ENCODE measurements at regions not wholly inside any gene's neighbourhood (a gene's known extent, or its start where the extent isn't known, plus 50 kb on each side); places are given as distances from the start of the nearest gene placed in this dataset.
"Not testable (repeated sequence)": the region's sequence is repeated elsewhere in the genome, so short reads cannot be mapped to it uniquely, and the experiment has no call there.

DNA sequence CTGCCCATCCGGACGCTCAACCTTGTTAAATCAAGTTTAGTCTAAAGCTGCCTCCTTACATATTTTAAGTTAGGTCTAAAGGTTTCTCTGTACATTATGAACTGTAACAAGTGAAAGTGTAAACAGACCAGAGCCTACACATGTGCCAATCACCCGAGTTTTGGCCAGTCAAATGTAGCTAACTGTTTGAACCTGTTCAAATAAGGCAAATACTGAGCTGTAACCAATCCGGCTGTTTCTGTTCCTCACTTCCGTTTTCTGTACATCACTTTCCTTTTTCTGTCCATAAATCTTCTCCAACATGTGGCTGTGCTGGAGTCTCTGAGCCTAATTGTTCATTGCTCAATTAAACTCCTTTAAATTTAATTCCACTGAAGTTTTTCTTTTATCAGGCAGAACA, 113.3 kb upstream of the SHISA3 start:
- DNase-seq (ENCODE audit: low spot score): no peak

- not testable (repeated sequence) for DNase-seq (ENCODE audit: low spot score)
Measured at GRCh38 chr4:42288876-42289275, 108.4 kb upstream of the SHISA3 start.

GRCh38 chr4:42292192-42292591, 105.1 kb upstream of the SHISA3 start:
- DNase-seq (ENCODE audit: low spot score): peak; percentile 8

GRCh38 chr4:42293967-42294813, 103.1 kb upstream of the SHISA3 start:
- no peak for DNase-seq (ENCODE audit: low spot score)

GRCh38 chr4:42296196-42296595, 101.1 kb upstream of the SHISA3 start:
- DNase-seq (ENCODE audit: low spot score): no peak

- peak; percentile 34 for DNase-seq (ENCODE audit: low spot score)
Measured at GRCh38 chr4:42302348-42302747, 94.9 kb upstream of the SHISA3 start.

DNA sequence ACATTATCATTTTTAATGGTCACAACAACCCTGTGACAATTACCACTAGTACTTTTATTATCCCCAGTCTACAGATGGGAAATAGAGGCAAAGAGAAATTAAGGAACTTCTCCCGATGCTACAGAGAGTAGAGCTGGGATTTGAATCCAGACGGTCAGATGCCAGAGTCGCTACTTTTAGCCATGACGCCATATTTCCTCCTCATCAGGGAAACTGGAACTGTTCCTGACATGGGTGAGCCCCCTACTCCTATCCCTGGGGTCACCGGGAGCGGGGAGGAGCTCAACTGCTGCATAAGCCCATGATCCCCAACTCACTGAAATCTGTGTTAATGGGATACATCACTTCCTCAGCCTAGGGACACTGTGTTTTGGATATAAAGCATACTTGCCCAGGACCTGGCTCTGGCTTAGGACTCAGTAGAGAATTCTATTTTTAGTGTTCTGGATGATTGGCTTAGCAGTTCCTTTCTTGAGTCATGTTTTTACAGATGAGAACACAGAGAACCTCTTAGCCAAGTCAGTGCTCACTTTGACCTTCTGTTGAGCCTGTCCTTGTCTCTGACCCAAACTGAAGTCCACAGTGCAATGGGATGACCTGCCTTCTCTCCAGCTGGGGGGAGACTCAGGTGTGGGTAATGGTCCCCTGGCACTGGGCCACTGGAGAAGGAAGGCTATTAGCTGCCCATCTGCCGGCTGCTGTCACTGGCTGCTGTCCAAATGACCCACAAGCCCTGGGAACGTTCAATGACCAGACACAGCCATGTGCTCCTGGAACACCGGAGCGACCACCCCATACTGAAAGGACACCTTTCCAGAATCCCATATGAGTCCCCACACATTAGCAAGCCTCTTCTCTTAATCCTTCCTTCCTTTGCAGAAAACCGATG, 90.8 kb upstream of the SHISA3 start:
- no peak for DNase-seq (ENCODE audit: low spot score)

GRCh38 chr4:42308247-42308646, 89.0 kb upstream of the SHISA3 start:
- DNase-seq (ENCODE audit: low spot score): no peak

DNA sequence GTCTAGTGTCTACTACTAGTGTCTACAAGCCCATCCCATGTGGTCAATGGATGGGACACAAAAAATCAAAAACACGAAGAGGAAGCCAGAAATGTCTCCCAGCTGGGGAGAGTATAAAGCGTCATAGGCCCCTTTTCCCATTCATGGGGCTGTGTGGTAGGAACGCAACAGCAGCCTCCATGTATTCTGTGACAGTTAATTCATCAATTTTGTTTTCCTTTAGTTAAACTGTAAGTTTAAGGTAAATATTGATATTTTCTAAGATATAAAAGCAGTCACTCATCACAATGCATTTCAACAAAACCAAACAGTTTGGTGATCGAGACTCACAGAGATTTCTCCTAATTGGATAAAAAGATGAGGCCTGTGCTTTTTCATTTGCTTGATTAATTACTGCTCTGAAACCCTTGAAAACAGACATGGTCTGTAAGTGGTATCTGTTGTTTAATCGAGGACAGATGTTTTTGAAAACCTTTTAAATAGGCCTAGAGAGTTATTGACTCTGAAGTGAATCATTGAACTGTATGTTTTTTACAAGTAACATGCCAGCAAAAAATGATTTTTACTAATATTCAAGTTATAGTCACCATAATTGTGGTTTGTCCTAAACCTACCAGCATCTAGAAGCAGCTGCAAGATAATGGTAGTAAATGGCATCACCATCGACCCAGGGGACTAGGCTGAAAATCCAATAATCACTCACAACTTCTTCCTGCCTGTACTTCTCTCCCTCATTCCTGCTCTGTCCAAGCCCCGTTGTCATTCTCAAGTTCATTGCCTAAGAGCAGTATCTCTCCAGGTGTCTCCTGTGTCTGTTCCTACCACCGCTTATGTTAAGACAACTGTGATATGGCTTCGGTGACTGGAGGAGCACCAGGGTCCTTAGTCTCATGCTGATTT, 87.7 kb upstream of the SHISA3 start:
- DNase-seq (ENCODE audit: low spot score): no peak

GRCh38 chr4:42310358-42310757, 86.9 kb upstream of the SHISA3 start:
- DNase-seq (ENCODE audit: low spot score): no peak

DNA sequence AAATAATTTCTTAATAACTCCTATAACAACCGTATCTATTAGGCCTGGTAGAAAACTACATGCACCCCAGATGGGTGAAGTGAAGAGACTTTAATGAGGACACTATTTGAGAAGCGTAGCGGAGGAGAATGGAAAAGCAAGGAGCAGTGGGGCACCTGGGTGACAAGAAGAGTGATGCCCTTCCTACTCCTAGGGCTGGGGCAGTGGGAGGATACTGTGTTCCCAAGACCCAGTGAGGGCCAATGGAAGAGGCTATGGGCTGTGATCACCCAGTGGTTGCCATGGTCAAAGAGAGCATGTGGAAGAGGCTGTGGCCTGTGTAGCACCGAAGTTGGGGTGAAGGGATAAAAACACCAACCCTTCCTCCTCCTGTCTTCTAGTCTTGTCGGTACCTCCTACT, 86.5 kb upstream of the SHISA3 start:
- no peak for DNase-seq (ENCODE audit: low spot score)

DNA sequence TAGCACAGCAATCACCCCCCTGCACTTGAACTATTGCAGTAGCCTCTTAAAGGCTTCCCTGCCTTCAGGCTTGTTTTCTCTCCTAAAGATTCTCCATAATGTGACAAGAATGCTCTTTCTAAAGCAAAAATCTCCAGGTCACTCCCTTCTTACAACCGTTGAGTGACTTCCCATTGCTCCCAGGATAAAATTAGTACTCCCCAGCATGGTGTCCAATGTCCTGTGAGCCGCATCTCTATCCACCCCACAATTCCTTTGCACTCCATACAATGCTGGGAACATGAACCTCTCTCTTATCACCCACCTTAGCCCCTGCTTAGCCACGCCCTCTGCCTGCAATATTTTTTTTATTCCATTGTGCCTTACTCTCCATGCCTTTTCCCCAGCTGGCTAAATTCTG, 85.7 kb upstream of the SHISA3 start:
- DNase-seq (ENCODE audit: low spot score): no peak

- not testable (repeated sequence) for DNase-seq (ENCODE audit: low spot score)
Measured at GRCh38 chr4:42313420-42313819, 83.9 kb upstream of the SHISA3 start.

DNA sequence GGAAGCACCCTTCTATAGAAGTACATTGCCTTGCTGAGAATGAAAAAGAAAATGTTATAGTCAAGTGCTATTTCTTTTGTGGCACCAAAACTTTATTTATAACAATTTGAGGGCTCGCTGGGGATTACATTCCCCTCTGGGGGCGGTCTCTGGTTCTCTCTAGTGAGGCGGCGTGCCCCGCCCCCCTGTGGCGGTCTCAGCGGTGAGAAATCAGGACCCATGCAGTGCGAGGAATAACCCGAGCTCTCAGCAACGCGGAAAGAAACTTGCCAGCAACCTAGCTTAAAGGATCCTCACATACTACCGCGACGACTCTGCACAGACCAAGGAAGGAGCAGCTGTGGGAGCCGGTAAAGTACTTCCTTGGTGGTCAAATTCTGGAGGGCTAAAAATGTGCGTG, 83.4 kb upstream of the SHISA3 start:
- no peak for DNase-seq (ENCODE audit: low spot score)

- DNase-seq (ENCODE audit: low spot score): no peak
Measured at GRCh38 chr4:42315231-42315630, 82.1 kb upstream of the SHISA3 start.

DNA sequence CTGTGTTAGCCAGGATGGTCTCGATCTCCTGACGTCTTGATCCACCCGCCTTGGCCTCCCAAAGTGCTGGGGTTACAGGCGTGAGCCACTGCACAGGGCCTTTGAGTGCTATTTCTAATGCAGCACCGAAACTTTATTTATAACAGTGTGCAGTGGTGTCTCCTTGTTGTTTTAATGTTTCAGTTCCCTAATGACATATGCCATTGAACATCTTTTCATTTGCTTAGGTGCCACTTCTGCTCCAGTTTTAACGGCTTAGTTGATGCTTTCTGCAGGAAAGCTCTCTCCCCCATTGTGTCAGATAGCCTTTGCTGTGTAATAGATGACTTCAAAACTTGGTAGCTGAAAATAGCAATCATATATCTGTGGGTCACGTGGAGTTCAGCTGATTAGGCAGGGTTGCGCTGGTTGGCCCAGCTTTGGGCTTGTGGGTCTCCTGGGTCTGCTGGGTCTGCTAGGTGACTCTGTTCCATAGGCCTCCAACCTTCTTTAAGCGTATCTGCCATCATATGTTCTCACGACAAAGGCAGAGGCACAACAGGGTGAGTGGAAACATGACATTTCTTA, 76.4 kb upstream of the SHISA3 start:
- no peak for DNase-seq (ENCODE audit: low spot score)

GRCh38 chr4:42326040-42326439, 71.2 kb upstream of the SHISA3 start:
- no peak for DNase-seq (ENCODE audit: low spot score)

- DNase-seq (ENCODE audit: low spot score): no peak
Measured at GRCh38 chr4:42326524-42326923, 70.8 kb upstream of the SHISA3 start.

DNA sequence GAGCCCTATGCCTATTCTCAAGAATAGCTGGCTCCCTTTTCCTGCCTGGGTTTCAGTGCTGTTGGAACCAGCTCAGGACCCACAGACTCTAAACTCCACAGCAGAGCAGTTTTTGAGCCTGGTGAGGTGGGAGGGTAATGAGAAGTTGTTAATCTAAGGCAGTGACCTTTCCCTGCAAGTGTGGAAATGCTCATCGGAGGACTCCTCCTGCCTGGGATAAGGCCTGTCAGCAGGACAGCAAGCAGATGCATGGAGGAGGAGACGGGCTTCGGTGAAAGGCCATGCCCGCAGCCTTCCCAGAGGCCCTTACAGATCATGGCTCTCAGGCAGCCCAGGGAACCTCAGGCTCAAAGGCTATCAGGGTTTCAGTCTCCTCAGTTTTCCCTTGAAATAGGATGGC, 70.0 kb upstream of the SHISA3 start:
- no peak for DNase-seq (ENCODE audit: low spot score)

- no peak for DNase-seq (ENCODE audit: low spot score)
Measured at GRCh38 chr4:42328978-42329377, 68.3 kb upstream of the SHISA3 start.

- no peak for DNase-seq (ENCODE audit: low spot score)
Measured at GRCh38 chr4:42329421-42329820, 67.9 kb upstream of the SHISA3 start.
